Activated CD4-positive, alpha-beta T cell treated with anti-CD3 and anti-CD28 coated beads, Interleukin-2, amount 50 U/mL, for 1 hour (primary cell): ENCODE measurements at regions not wholly inside any gene's neighbourhood (a gene's known extent, or its start where the extent isn't known, plus 50 kb on each side); places are given as distances from the start of the nearest gene placed in this dataset.
"Not testable (repeated sequence)": the region's sequence is repeated elsewhere in the genome, so short reads cannot be mapped to it uniquely, and the experiment has no call there.

ENCODE experiments used
- DNase-seq: peaks from one replicate; pipeline ENCODE4 v3.0.0-alpha.2; 2020

DNA sequence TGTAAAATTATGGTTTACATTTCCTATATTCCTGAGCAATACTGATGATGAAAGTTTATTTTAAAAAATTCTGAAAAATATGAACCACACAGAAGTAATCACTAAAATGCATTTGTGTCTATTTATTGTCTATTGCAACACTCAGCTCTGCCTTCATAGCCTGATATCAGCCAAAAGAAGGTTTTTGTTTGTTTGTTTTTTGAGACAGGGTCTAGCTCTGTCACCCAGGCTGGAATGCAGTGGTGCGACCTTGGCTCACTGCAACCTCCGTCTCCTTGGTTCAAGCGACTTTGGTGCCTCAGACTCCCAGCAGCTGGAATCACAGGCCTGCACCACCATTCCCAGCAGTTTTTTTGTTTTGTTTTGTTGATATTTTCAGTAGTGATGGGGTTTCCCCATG lies 1560.2 kb downstream of the SI start:
- DNase-seq, result no peak

DNA sequence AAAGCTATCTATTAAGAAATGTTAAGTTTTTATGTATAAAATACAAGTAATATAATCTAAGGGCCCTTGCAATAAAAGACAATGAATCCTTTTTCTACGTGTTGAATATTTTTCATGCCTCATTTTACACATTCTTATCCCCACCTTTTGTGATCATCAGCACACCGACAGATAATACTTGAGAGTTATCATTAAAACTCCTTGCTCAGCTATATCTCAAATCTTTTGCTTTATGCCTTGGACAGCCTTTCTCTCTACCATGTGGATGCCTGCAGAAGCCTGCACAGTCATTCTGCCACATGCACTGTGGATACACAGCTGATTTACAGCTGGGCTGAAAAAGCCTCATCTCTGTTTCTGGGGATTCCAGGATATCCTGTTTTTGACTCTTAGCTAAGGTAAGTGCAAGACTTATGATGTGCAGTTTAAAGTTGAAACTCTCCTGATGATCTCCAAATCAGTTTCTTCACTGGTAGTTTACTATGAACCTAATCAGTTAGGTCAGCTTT lies 1565.1 kb downstream of the SI start:
- no peak for DNase-seq

DNA sequence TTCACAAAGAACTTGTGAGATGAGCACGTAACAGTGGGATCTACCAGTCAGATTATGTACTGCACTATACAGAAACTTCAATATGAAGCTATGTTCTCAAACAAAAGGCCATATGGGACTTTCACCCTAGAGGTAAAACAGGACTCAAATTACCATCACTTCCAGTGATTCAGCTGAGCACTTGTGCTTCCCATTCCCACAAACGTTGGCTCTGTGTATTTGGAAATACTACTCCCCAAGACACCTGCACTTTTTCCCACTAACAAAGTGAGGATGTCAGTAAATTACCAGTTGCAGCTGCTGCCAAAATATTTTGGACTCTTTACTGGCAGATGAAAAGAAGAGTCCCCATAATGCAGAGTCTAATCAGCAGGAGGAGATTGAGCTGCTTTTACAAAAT lies 1570.1 kb downstream of the SI start:
- DNase-seq, result no peak

DNA sequence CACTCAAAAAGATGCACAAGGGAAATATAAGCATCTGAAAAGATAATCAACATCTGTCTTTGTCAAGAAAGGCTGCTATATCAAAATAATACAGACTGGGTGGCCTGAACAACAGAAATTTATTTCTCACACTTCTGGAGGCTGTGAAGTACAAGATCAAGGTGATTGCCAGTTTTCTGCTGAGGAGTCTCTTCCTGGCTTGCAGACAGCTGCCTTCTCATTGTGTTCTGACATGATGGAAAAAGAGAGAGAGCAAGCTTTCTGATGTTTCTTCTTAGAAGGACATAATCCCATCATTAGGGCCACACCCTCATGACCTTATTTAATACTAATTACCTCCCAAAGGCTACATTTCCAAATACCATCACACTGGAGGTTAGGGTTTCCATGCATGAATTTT lies 1573.3 kb downstream of the SI start:
- DNase-seq, result no peak

DNA sequence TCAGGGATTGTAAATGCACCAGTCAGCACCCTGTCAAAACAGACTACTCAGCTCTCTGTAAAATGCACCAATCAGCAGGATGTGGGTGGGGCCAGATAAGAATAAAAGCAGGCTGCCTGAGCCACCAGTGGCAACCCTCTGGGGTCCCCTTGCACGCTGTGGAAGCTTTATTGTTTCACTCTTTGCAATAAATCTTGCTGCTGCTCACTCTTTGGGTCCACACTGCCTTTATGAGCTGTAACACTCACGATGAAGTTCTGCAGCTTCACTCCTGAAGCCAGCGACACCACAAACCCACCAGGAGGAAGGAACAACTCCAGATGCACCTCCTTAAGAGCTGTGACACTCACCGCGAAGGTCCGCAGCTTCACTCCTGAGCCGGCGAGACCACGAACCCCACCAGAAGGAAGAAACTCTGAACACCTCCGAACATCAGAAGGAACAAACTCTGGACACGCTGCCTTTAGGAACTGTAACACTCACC lies 1578.5 kb downstream of the SI start:
- DNase-seq, result not testable (repeated sequence)

DNA sequence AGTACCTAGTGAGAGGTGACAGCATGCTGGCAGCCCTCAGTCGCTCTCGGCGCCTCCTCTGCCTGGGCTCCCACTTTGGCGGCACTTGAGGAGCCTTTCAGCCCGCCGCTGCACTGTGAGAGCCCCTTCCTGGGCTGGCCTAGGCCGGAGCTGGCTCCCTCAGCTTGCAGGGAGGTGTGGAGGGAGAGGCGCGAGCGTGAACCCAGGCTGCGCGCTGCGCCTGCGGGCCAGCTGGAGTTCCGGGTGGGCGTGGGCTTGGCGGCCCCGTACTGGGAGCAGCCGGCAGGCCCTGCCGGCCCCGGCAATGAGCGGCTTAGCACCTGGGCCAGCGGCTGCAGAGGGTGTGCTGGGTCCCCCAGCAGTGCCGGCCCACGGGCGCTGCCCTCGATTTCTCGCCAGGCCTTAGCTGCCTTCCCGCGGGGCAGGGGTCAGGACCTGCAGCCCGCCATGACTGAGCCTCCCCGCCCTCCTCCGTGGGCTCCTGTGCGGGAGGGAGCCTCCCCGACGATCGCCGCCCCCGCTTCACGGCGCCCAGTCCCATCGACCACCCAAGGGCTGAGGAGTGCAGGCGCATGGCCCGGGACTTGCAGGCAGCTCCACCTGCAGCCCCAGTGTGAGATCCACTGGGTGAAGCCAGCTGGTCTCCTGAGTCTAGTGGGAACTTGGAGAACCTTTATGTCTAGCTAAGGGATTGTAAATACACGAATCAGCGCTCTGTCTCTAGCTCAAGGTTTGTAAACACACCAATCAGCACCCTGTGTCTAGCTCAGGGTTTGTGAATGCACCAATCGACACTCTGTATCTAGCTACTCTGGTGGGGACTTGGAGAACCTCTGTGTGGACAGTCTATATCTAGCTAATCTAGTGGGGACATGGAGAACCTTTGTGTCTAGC lies 1579.2 kb downstream of the SI start:
- DNase-seq, result not testable (repeated sequence)

DNA sequence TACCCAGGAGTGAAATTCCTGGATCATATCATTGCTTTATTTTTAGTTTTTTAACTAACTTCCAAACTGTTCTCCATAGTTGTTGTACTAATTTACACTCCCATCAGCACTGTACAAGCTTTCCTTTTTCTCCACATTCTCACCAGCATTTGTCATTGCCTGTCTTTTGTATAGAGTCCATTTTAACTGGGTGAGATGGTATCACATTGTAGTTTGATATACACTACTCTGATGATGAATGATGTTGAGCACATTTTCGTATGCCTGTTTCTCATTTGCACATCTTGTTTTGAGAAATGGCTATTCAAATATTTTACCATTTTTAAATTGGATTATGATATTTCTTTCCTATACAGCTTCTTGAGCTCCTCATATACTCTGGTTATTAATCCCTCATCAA lies 1586.6 kb downstream of the SI start:
- no peak for DNase-seq

DNA sequence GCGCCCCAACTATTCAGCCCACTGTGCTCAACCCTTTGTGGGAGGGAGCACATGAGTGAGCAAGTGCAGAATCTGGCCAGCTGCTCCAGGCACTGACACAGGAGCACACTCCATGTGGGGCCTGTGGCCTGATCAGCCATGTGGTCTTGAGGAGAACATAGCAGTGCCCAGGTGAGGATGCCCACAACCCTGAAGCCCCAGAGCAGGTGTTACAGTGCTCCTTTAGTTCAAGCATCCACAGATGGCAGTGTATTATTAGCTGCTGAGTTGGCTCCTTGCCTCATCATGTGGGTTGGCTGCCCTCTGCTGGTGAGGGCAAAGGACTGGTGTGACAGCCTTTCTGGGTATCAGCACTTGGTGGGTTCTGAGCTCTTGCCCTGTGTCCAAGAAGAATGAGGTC lies 1588.2 kb downstream of the SI start:
- DNase-seq, result peak; percentile 2

GRCh38 chr3:163482695-163483094 lies 1595.6 kb downstream of the SI start:
- no peak for DNase-seq

GRCh38 chr3:163481738-163482137 lies 1596.6 kb downstream of the SI start:
- DNase-seq, result no peak

GRCh38 chr3:163476179-163476578 lies 1602.1 kb downstream of the SI start:
- no peak for DNase-seq

DNA sequence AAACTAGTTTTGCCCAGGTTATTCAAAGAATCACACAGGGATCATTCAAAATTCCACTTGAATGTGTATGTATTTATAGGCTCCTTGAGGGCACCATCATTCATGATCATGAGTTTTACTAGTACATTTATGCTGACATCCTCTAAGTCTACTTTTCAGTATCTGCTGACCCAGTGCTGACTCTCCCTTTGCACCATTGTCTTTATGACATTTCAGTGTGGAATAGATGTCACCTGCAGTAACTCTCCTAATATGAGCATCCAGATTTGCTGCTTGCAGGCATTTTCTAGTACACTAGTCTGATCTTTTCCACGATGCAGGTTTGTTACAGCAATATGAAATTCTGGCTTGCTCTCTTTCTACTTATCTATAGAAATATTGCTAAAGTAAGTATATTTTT lies 1603.5 kb downstream of the SI start:
- DNase-seq, result no peak

GRCh38 chr3:163468531-163469335 lies 1609.6 kb downstream of the SI start:
- no peak for DNase-seq

DNA sequence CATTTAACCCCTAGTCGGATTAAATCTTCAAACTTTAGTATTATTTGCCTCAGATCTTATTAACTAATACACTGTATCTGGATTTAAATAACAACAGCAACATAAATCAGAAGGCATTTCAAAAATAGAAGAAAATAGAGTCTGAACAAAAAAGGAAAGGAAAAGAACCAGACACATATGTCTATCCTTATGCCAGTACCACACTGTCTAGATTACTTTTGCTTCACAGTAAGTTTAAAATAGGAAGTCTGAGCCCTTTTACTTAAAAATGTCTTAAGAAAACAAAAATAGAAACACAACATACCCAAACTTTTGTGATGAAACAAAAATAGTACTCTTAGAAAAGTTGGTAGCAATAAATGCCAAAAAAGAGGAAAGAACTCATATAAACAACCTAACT lies 1615.8 kb downstream of the SI start:
- DNase-seq, result no peak

DNA sequence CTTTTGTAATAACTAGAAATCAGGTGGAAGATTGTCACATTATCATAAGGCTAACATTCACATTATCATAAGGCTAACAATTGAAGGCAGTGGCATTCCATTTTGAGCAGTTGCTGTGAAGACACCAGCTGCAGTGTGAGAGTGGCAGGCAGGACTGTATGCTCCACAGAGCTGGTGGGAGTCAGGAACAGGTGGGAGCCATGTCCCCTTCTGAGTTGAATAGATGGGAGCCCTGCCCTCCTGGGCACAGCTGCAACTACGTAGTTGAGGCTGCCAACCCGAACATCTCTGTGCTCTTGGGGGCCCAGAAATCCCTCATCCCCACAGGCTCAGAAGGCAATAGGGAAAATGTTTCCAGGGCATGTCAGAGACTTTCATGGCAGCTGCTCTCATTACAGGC lies 1627.6 kb downstream of the SI start:
- no peak for DNase-seq

DNA sequence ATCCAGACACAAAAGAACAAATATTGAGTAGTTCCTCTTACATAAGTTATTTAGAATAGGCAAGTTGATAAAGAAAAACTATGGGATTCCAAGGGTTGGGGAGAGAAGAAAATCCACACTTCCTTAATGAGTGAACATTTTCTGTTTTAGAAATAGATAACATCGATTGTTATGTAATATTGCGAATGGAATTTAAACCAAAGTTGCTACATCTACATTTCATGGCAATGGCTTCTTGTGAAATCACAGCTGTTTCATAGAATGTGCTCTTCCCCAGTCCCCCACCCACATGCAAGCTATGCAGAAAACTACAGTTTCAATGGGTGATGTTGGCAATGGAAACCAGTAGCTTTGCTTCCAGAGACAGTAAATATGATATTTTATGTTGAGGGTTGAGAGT lies 1639.5 kb downstream of the SI start:
- DNase-seq, result no peak

DNA sequence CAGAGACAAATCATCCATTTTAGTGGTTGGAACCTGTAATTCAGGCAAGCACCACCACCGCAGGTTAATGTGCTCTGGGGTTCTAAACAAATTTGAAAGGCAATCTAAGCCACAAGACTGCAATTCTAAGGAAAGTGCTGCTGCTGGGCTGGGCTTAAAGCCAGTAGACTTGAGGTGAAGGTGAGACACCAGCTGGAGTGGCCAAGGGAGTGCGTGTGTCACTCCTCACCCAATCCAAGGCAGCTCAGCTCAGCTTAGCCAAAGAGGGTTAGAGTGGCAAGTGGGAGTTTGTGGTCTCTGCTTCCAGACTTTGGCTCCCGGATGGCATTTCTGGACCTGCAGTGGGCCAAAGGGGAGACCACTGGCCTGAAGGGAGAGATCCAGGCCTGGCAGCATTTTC lies 1655.6 kb downstream of the SI start:
- no peak for DNase-seq

DNA sequence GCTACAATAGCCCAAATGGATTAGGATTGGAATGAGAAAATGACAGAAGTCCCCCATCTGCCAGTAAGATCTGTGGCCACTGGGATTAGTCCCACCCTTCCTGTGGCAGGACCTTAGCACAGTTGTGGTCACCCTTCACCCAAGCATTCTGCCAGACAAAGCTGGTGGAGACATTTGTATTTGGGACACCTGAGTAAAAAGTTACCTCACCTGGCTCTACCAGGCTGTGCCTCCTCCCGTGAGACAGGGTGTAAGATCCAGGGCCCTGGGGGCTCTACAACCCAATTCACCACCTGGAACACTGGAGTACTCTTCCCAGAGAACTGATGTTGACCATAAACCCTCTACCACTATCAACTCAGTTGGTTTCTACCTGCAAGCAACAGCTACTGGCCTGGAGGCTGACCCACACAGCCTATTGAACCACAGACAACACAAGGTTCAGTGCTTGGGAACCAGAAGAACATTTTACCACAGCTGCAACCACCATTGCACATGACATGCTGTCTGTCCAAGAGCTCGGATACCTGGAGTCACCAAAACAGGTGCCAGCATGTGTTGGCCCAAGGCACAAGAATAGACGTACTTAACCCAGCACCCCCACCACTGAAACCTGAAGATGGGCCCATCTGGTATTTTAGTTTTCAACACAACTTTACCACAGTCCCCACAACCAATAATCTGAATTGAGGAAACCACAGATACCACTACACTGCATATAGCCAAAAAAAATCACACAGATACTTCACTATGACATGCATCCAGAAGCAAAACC lies 1686.7 kb downstream of the SI start:
- DNase-seq, result no peak

DNA sequence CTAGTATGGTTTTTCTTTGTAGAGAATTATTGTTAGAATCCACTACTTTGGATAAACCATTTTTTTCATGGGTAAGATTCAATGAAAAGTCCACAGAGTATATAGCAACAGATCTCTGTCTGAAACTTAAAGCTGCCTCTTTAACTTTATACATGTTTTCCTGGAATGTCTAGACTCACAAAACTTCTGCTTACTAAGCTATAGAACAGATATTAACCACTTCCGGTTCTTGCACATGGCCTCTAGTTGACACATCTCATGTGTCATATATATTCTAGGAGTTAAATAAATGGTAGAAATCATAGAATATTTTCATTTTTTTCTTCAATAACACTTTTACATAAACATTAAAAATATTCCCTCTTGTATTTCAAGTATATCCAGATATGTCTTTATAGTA lies 1693.9 kb downstream of the SI start:
- DNase-seq, result no peak

DNA sequence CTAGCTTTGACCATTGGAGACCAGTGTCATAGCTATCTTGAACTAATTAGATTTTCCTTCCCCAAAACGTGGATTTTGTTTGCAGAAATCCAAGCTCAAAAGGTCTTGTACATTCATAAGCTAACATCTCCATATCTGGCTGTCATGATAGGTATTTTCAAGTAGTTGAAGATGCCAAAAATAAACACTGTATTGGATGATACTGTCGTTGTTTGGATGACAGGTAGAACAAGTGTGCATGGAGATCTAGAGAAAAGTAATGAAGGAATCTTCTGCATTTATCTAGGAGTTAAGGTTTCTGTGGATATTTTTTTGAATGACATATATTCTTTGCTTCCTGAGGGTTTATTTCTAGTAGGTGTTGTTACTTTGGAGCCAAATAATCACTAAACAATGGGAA lies 1696.1 kb downstream of the SI start:
- no peak for DNase-seq

GRCh38 chr3:163368168-163368567 lies 1710.1 kb downstream of the SI start:
- no peak for DNase-seq

- DNase-seq, result no peak
These were observed 1713.6 kb downstream of the SI start for GRCh38 chr3:163364717-163365116.

GRCh38 chr3:163362151-163362550 lies 1716.1 kb downstream of the SI start:
- no peak for DNase-seq
